PC-9 (cell line): ENCODE measurements at regions not wholly inside any gene's neighbourhood (a gene's known extent, or its start where the extent isn't known, plus 50 kb on each side); places are given as distances from the start of the nearest gene placed in this dataset.

Experiments
- CTCF ChIP-seq: fragments of 200-600 bp; sonication (generic); conservative IDR thresholded peaks from 2 replicates; pipeline ENCODE4 v1.6.1; 2017; ENCODE audit warnings: mixed run types, antibody characterized with exemption, mild to moderate bottlenecking, moderate library complexity
- EZH2 ChIP-seq: fragments of 200-600 bp; sonication (generic); IDR thresholded peaks from 2 replicates; pipeline ENCODE4 v1.8.0; 2017; ENCODE audit warnings: antibody characterized with exemption, low read depth

DNA sequence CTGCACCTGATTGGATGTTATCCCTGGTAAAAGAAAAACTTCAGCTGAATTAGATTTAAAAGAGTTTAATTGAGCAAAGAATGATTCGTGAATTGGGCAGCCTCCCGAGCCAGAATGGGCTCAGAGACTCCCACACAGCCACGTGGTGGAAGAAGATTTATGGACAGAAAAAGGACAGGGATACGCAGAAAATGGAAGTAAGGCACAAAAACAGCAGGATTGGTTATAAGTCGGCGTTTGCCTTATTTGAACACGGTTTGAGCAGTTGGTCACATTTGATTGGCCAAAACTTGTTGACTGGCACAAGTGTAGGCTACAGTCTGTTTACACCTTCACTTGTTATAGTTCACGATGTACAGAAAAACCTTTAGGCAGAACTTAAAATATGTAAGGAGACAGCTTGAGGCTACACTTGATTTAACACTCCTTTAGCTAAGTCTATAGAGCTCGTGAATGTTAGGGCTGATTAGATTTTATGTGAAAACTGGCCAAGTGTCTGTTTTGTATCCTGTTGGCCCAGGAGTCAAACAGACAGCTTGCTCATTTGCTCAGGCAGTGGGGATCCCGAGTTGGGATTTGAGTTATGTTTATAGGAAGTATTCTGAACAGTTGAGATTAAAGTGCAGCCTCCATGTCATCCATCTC, 119.5 kb upstream of the SHISA6 start:
- TF ChIP-seq CTCF: no peak
- no peak for TF ChIP-seq EZH2
